ENCODE measurements at regions not wholly inside any gene's neighbourhood (a gene's known extent, or its start where the extent isn't known, plus 50 kb on each side); places are given as distances from the start of the nearest gene placed in this dataset.

- no peak for TF ChIP-seq CTCF (IDR thresholded peaks at IDR 0.05)
- no peak for TF ChIP-seq ZFX (IDR thresholded peaks at IDR 0.05; ENCODE audit: borderline replicate concordance)
- H3K27ac ChIP-seq, result no peak overlapping the region
Observed at GRCh38 chr3:56977561-56977889, 82.9 kb upstream of the SPATA12 start.

- no peak for TF ChIP-seq CTCF (IDR thresholded peaks at IDR 0.05)
- TF ChIP-seq ZFX (IDR thresholded peaks at IDR 0.05; ENCODE audit: borderline replicate concordance), result no peak
Observed at GRCh38 chr3:56976651-56977560, 83.6 kb upstream of the SPATA12 start.

GRCh38 chr3:56975567-56975966 lies 84.9 kb upstream of the SPATA12 start:
- H3K27ac ChIP-seq, result no peak overlapping the region
- TF ChIP-seq ZFX (IDR thresholded peaks at IDR 0.05; ENCODE audit: borderline replicate concordance), result no peak
- TF ChIP-seq CTCF (IDR thresholded peaks at IDR 0.05), result no peak

More at GRCh38 chr3:56976651-56977560, 83.6 kb upstream of the SPATA12 start:
- no peak overlapping the region for H3K27ac ChIP-seq

GRCh38 chr3:56974247-56974930 lies 86.1 kb upstream of the SPATA12 start:
- TF ChIP-seq ZFX (IDR thresholded peaks at IDR 0.05; ENCODE audit: borderline replicate concordance) (no peak), CTCF (IDR thresholded peaks at IDR 0.05) (no peak)
- H3K27ac ChIP-seq, result no peak overlapping the region

GRCh38 chr3:56971816-56972215 lies 88.6 kb upstream of the SPATA12 start:
- H3K27ac ChIP-seq, result no peak overlapping the region
- TF ChIP-seq ZFX (IDR thresholded peaks at IDR 0.05; ENCODE audit: borderline replicate concordance) (no peak), CTCF (IDR thresholded peaks at IDR 0.05) (no peak)

GRCh38 chr3:56971261-56971660 lies 89.2 kb upstream of the SPATA12 start:
- no peak for TF ChIP-seq ZFX (IDR thresholded peaks at IDR 0.05; ENCODE audit: borderline replicate concordance)
- no peak for TF ChIP-seq CTCF (IDR thresholded peaks at IDR 0.05)
- H3K27ac ChIP-seq, result no peak overlapping the region

GRCh38 chr3:56970461-56970879 lies 90.0 kb upstream of the SPATA12 start:
- no peak for TF ChIP-seq ZFX (IDR thresholded peaks at IDR 0.05; ENCODE audit: borderline replicate concordance)
- TF ChIP-seq CTCF (IDR thresholded peaks at IDR 0.05), result no peak
- no peak overlapping the region for H3K27ac ChIP-seq

Data from 22Rv1 (cell line).